ENCODE measurements at regions not wholly inside any gene's neighbourhood (a gene's known extent, or its start where the extent isn't known, plus 50 kb on each side); places are given as distances from the start of the nearest gene placed in this dataset.

- DNase-seq = no peak
- Histone ChIP-seq H3K9ac (ENCODE audit: low read depth, low read length) (no peak overlapping the region), H3K9me3 (ENCODE audit: control insufficient read depth, insufficient read depth, low read length) (no peaks in the 10 kb centered on the region), H2BK5ac (ENCODE audit: low read depth, low read length, poor library complexity, severe bottlenecking) (no peak overlapping the region), H3K4me3 (ENCODE audit: insufficient read depth, low read depth, low read length) (no peak overlapping the region), H2AK5ac (ENCODE audit: low read depth, low read length) (no peak overlapping the region), H3K4me1 (ENCODE audit: control insufficient read depth, insufficient read depth, low read length) (no peaks in the 10 kb centered on the region), H4K91ac (ENCODE audit: insufficient read depth, low read depth, low read length) (no peak overlapping the region), H3K4ac (ENCODE audit: low read depth, low read length) (no peak overlapping the region), H2BK120ac (ENCODE audit: low read depth, low read length) (no peak overlapping the region), H4K5ac (ENCODE audit: low read depth, low read length) (no peak overlapping the region), H3K9me1 (ENCODE audit: insufficient read depth, low read length) (no peaks in the 10 kb centered on the region), H3K36me3 (ENCODE audit: control insufficient read depth, insufficient read depth, low read length) (no peaks in the 10 kb centered on the region), H3K56ac (ENCODE audit: extremely low read depth, insufficient read depth, low read length) (no peak overlapping the region), H2AFZ (replicated peaks; ENCODE audit: low read length, poor library complexity) (no peak overlapping the region), H3K27me3 (ENCODE audit: control insufficient read depth, insufficient read depth, low read length) (no peaks in the 10 kb centered on the region), H3K23ac (ENCODE audit: low read depth, low read length) (no peak overlapping the region), H2AK9ac (replicated peaks; ENCODE audit: low read depth, low read length, poor library complexity) (no peak overlapping the region), H3K18ac (ENCODE audit: low read depth, low read length) (no peak overlapping the region), H2BK20ac (ENCODE audit: low read depth, low read length) (no peak overlapping the region), H3K14ac (replicated peaks; ENCODE audit: low read depth, low read length) (no peak overlapping the region), H3K4me2 (ENCODE audit: low read depth, low read length) (no peak overlapping the region), H2BK15ac (ENCODE audit: low read depth, low read length) (no peak overlapping the region), H4K8ac (ENCODE audit: low read depth in 2 of 2, low read length in 2 of 2) (no peak overlapping the region), H3K79me1 (ENCODE audit: low read depth in 1 of 2, low read length in 2 of 2) (no peaks in the 10 kb centered on the region), H3K27ac (ENCODE audit: insufficient read depth, low read length) (no peak overlapping the region), H4K20me1 (ENCODE audit: insufficient read depth, low read length) (no peaks in the 10 kb centered on the region)
- WGBS, 2 experiments (ENCODE audit: extremely low coverage in 2 of 2, insufficient read length in 1 of 2) = 60% methylated on average over 1 of the region's 1 CpG; no CpG with 5 or more reads in 1 of the 2 experiments
- intact Hi-C loops (cut with micrococcal nuclease) = no loop called here
- BruUV-seq (replicated peaks) = no TSS peak
- in situ Hi-C loops (cut with MboI; ENCODE audit: low sequenced_read_pairs) = no loop called here
- dilution Hi-C loops (cut with HindIII; ENCODE audit: low sequenced_read_pairs, unreplicated experiment) = no loop called here
- TF ChIP-seq MXI1 (IDR thresholded peaks at IDR 0.05; ENCODE audit: borderline replicate concordance, low read depth, low read length) (no peak), FOS (IDR thresholded peaks at IDR 0.05; ENCODE audit: low read depth, low read length) (no peak), USF2 (IDR thresholded peaks at IDR 0.05; ENCODE audit: low read depth, low read length) (no peak), MAFK (IDR thresholded peaks at IDR 0.05; ENCODE audit: low read depth, low read length) (no peak), RCOR1 (IDR thresholded peaks at IDR 0.05; ENCODE audit: insufficient replicate concordance, low read length) (no peak), POLR2A (IDR thresholded peaks at IDR 0.05; ENCODE audit: low read depth, low read length) (no peak), ELK1 (IDR thresholded peaks at IDR 0.05; ENCODE audit: borderline replicate concordance, low read depth, low read length) (no peak), CHD1 (IDR thresholded peaks at IDR 0.05; ENCODE audit: low read depth, low read length) (no peak), MAZ (IDR thresholded peaks at IDR 0.05; ENCODE audit: borderline replicate concordance, low read depth, low read length) (no peak), RFX5 (IDR thresholded peaks at IDR 0.05; ENCODE audit: low read depth, low read length) (no peak), RAD21 (IDR thresholded peaks at IDR 0.05; ENCODE audit: low read length) (no peak), SMC3 (IDR thresholded peaks at IDR 0.05; ENCODE audit: low read depth, low read length) (no peak), NFE2L2 (IDR thresholded peaks at IDR 0.05; ENCODE audit: low read depth, low read length) (no peak), BHLHE40 (IDR thresholded peaks at IDR 0.05; ENCODE audit: low read depth, low read length) (no peak), CEBPB (IDR thresholded peaks at IDR 0.05; ENCODE audit: low read depth, low read length) (no peak), CTCF (conservative IDR thresholded peaks at IDR 0.05; ENCODE audit: low read depth, low read length) (no peak)
- ChIA-PET POLR2A (ENCODE audit: unreplicated experiment) (no interaction called here), CTCF (no interaction called here)
- no peak for ATAC-seq (ENCODE audit: low read depth)
Measured at GRCh38 chrX:80293354-80293753, 126.9 kb upstream of the TENT5D start.
